CD4-positive, alpha-beta T cell treated with Interferon gamma for 1 hour (primary cell): ENCODE measurements at regions not wholly inside any gene's neighbourhood (a gene's known extent, or its start where the extent isn't known, plus 50 kb on each side); places are given as distances from the start of the nearest gene placed in this dataset.

Experiments used
- DNase-seq: peaks from one replicate; pipeline ENCODE4 v3.0.0-alpha.2; 2020

DNA sequence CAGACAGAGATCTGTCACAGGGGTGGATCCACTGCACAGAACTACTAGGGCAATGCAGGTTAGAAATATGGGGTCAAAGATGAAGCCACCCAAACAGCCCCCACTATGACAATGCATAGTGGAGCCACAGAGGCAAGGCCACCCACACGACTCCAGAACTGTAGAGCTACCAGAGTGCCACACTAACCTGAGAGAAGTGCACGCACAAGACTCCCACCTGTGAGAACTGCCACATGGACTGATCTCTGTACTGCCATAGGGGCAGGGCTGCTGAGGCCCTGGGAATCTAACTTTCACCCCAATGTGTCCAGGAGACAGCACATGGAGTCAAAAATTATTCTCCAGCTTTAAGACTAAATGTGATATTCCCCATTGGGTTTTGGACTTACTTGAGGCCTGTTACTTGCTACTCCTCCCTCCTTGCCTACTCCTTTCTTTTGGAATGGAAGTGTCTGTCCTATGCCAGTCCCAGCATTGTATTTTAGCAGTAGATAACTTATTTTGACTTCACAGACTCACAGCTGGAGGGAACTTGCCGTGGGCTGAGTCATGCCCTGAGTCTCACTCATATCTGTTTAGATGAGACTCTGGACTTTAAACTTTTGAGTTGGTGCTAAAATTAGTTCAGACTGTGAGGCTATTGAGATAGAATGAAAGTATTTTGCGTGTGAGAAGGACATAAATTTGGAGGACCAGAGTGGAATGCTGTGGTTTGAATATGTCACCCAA, 853.3 kb downstream of the MAT2B start:
- no peak for DNase-seq

DNA sequence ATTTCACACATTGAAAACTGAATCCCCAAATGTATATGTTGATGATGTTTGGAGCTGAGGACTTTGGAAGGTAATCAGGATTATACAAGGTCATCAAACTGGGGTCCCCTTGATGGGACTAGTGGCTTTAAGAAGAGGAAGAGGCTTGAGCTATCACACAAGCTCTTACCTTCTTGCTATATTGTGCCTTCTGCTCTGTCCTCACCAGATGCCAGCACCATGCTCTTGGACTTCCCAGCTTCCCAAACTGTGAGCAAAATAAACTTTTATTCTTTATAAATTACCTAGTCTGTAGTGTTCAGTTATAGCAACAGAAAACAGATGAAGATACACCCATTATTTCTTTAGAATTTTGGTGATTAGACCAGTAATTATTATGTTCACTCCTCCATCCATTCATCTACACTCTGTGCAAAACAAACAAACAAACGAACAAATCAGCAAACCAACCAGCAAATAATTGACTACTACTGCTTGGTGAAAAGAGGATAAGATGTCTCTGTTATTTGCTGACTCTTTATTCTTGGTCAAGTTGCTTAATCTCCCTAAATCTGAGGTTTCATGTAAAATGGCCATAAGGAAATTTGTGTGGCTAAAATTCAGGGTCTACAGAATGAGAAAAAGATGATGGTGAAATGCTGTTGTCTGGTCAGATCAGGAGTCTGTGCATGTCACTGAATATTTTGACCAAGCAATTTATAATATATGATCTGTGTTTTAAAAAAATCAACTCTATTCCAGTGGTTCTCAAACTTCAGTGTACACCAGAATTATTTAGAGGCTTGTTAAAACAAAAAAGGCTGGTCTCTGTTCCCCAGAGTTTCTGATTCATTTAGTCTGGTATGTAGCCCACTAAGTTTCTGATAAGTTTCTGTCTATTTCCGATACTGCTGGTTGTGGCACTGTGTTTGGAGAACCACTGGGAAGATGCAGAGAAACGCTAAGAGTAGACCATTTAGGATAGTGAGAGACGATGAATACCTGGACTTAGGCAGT, 854.1 kb downstream of the MAT2B start:
- DNase-seq, result no peak

DNA sequence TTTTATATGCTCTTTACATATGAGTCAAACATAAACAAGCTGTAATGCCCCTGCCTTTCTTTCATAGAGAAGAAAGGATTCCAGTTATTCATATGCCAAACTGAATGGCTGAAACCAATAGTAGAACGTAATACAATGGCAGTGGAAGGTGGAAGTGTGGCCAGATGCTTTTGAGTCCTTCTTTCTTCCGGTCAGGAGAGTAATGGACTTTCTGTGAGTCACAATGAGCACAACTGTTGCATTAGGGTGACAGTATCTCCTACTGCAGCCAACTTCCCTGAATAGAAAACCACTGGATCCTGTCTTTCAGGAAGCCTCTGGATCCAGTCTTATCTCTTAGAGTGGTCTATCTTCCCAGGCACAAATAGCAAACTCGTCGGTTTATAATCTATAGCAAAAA, 855.2 kb downstream of the MAT2B start:
- no peak for DNase-seq

DNA sequence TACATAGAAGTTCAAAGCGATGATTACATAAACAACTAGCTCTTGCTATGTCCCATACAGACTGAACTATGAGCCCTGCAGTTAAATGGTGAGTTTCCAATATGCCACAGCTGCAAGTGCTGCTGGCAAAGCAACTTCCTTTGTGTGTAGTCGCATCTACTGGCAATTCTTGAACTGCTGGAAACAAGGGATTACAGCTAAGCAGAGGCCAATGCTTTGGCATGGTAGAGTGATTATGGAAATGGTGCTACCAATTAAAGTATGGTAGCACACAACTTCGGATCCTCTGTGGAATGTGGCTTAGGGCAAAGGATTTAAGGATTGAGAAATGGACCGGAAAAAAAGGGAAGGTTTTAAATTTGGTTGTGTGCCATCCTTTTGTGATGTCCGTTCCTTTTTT, 856.6 kb downstream of the MAT2B start:
- DNase-seq, result no peak

GRCh38 chr5:164362835-164363234, 857.4 kb downstream of the MAT2B start:
- DNase-seq, result no peak

DNA sequence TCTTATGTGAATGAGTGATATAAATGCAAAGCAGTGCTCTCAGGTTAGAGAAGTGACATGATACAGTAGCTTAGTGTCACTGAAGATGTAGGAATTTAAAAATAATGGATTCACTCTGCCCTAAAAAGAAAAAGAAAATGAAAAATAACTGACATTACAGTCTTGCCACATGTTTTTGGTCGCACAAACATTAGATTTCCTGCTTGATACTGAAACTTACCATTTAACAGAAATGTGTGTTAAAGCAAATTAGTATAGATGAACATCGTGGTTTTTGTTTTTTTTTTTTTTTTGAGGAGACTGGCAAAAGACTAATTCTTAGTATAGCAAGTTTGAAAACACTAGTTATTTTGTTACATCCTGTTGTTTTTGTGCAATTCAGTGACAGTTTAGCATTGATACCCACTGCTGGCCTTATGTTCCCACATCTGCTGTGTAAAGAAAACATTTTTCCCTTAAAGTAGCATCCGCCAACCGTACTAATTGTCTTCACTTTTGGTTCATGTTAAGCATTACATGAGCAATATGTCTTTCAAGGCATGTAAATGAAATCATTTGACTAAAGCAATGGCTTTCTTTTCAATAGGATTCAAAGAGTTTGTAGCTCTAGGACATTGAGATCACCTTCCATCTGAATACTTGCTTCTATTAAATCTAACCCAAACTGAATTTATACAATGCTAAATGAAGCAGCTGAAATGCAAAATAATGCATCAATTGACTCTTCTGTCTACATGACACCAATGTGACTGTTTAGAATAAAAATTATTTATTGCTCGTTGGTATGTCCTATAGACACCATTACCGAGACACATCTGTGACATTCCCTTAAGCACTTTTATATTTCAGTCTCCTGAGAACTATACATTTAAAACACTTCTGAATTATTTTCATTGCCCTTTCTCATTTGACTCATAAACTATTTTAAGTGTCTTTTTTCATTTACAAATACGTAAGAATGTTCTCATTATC, 859.1 kb downstream of the MAT2B start:
- no peak for DNase-seq

DNA sequence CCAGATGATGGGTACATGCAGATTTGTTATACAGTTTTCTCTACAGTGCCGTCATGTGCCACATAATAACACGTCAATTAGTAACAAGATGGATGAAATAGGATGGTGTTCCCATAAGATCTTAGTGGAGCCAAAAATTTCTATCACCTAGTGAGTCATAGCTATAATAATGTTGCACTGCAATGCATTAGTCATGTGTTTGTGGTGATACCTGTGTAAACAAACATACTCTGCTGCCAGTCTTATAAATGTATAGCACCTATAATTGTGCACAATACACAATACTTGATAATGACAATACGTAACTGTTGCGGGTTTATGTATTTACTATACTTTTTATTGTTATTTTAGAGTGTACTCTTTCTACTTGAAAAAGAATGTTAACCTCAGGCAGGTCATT, 865.4 kb downstream of the MAT2B start:
- DNase-seq, result no peak

GRCh38 chr5:164372892-164373291, 867.5 kb downstream of the MAT2B start:
- DNase-seq, result no peak

GRCh38 chr5:164373876-164374275, 868.5 kb downstream of the MAT2B start:
- no peak for DNase-seq

- no peak for DNase-seq
These were observed 869.6 kb downstream of the MAT2B start for GRCh38 chr5:164375051-164375450.

DNA sequence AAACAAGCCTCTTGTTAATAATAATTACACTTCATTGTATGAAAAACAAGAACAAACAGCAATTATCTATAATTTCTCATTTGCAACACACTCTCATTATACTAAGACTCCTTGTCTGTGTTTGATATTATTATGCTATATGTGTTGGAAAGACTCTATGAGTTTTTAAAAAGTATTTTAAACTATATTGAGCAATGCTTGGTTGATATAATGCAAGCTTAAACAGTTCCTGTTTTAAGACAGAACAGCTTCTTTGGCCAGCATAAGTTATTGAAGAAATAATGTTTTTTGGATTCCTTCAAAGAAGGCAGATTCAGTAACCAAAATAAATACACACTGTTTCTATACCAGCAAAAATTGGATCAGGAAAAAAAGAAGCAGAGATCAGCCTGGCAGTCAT, 871.4 kb downstream of the MAT2B start:
- DNase-seq, result no peak

DNA sequence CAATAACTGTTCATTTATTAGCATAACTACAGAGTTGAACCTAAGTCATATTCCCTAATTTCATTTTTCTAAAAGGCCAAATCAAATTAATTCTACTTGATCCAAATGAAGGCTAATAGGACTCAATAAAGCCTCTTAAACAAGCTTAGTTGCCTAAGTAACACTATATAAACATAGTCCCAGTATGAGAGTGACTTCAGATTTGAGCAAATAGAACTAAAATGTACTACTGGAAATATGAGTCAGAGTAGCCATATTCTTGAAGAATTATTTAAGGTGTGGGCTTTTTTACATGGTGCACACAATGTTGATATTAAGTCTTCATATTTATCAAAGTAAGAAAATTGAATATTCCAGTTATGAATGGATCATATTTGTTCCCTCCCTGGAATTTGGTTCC, 872.3 kb downstream of the MAT2B start:
- DNase-seq, result no peak

DNA sequence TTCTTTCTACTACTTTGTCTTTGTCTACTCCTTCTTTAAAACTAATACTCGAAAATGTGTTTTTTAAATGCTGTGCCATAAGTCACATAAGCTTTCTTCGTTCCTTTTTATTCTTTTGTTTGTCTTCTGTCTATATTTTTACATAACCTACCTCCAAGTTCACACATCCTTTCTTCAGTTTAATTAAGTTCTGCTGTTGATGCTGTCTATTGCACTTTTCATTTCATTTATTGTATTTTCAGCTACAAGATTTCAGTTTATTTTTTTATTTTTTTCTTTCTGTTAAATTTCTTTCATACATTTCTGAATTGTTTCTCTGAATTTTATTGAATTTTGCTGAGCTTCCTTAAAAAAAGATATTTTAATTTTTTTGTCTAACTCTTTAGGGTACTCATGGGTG, 878.2 kb downstream of the MAT2B start:
- DNase-seq, result no peak

GRCh38 chr5:164392531-164392930, 887.1 kb downstream of the MAT2B start:
- DNase-seq, result no peak

DNA sequence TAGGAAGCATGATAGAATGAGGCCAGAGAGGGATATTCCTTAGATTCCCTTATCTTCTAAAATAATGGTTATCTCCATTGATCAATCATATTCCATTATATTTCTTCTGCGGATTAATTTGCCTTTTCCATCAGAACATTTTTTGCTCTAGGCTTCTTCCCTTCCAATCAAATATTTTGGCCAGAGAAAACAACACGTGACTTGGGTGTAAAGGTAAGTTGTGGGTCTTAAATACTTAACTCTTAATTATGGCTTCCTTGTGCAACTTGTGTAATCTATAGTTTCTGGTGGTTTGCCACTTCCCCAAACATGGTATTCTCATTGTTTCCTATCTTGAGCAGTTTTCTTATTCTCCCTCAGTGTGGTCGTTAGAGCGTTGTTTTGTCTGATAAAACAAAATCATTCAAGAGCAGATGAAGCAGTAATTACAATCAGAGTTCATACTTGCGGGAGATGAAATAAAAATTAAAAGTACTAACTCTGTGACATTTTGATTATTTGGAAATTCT, 889.3 kb downstream of the MAT2B start:
- no peak for DNase-seq

DNA sequence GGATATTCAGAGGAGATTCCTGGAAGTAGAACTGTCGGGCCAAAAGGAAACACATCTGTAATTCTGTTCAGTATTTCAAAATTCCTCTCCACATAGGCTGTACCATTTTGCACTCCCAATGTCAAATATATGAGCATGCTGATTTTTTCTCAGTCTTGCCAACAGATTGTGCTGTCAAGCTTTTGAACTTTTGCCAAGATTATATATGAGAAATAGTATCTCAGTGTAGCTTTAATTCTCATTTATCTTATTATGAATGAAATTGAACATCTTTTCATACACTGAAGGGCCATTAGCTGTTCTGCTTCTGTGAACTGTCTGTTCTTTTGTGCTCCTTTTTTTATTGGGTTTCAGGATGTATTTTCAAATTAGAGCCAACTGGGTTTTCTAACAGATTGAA, 907.1 kb downstream of the MAT2B start:
- no peak for DNase-seq

GRCh38 chr5:164420161-164420560, 914.7 kb downstream of the MAT2B start:
- no peak for DNase-seq

DNA sequence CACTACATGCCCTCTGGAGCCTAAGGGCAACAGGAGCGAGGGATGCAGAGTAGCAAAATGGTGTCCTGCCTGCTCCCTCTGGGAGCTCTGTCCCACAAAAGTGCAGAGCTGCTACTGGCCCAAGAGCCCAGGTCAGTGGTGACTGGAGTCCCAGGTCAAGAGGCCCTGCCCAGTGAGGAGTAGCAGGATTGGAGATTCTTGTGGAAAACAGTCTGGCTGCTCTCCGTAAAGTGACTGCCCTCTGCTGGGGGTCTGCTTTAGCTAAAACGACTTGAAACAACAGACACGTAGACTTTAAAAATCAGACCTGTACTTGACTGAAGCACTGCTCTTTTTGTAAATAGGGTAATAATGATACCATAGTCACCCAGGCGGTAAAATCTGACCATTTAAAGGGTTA, 917.0 kb downstream of the MAT2B start:
- no peak for DNase-seq

GRCh38 chr5:164431634-164432304, 926.4 kb downstream of the MAT2B start:
- no peak for DNase-seq

- DNase-seq, result no peak
These were observed 927.9 kb downstream of the MAT2B start for GRCh38 chr5:164433106-164433870.

GRCh38 chr5:164435576-164435975, 930.2 kb downstream of the MAT2B start:
- no peak for DNase-seq
